H1 (cell line): ENCODE measurements at regions not wholly inside any gene's neighbourhood (a gene's known extent, or its start where the extent isn't known, plus 50 kb on each side); places are given as distances from the start of the nearest gene placed in this dataset.

Experiments used
- TF ChIP-seq, protein P1 (sequence below): fragments of 300-600 bp; sonication (generic); IDR thresholded peaks from 2 replicates; pipeline ENCODE4 v1.7.1; 2012; ENCODE audit warnings: low read length, moderate library complexity, mild to moderate bottlenecking, inconsistent platforms; ENCODE audit not compliant: insufficient replicate concordance
- TF ChIP-seq, protein P2 (sequence below): IDR thresholded peaks from 2 replicates; pipeline ENCODE4 v1.6.1; 2011; ENCODE audit warnings: low read depth, mild to moderate bottlenecking, low read length; ENCODE audit not compliant: insufficient read depth

DNA sequence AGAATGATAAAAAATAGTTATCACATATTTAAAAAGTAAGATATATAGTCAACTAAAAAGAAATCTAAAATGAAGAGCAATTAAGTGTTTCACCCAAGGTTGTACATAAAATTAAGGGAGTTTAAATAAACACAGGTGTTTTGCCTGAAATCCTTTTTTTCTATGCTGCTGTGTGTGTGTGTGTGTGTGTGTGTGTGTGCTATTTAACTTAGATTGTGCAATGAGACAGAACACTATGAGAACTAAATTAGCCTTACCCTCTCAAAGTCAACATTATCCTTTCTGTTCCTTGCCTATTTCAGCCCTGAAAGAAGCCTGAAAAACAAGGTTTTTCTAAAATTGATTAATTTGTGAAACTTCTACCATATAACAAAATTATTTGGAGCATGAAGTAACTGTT is 516.2 kb downstream of the ELAVL2 start (continued):
- TF ChIP-seq, protein P1, sequence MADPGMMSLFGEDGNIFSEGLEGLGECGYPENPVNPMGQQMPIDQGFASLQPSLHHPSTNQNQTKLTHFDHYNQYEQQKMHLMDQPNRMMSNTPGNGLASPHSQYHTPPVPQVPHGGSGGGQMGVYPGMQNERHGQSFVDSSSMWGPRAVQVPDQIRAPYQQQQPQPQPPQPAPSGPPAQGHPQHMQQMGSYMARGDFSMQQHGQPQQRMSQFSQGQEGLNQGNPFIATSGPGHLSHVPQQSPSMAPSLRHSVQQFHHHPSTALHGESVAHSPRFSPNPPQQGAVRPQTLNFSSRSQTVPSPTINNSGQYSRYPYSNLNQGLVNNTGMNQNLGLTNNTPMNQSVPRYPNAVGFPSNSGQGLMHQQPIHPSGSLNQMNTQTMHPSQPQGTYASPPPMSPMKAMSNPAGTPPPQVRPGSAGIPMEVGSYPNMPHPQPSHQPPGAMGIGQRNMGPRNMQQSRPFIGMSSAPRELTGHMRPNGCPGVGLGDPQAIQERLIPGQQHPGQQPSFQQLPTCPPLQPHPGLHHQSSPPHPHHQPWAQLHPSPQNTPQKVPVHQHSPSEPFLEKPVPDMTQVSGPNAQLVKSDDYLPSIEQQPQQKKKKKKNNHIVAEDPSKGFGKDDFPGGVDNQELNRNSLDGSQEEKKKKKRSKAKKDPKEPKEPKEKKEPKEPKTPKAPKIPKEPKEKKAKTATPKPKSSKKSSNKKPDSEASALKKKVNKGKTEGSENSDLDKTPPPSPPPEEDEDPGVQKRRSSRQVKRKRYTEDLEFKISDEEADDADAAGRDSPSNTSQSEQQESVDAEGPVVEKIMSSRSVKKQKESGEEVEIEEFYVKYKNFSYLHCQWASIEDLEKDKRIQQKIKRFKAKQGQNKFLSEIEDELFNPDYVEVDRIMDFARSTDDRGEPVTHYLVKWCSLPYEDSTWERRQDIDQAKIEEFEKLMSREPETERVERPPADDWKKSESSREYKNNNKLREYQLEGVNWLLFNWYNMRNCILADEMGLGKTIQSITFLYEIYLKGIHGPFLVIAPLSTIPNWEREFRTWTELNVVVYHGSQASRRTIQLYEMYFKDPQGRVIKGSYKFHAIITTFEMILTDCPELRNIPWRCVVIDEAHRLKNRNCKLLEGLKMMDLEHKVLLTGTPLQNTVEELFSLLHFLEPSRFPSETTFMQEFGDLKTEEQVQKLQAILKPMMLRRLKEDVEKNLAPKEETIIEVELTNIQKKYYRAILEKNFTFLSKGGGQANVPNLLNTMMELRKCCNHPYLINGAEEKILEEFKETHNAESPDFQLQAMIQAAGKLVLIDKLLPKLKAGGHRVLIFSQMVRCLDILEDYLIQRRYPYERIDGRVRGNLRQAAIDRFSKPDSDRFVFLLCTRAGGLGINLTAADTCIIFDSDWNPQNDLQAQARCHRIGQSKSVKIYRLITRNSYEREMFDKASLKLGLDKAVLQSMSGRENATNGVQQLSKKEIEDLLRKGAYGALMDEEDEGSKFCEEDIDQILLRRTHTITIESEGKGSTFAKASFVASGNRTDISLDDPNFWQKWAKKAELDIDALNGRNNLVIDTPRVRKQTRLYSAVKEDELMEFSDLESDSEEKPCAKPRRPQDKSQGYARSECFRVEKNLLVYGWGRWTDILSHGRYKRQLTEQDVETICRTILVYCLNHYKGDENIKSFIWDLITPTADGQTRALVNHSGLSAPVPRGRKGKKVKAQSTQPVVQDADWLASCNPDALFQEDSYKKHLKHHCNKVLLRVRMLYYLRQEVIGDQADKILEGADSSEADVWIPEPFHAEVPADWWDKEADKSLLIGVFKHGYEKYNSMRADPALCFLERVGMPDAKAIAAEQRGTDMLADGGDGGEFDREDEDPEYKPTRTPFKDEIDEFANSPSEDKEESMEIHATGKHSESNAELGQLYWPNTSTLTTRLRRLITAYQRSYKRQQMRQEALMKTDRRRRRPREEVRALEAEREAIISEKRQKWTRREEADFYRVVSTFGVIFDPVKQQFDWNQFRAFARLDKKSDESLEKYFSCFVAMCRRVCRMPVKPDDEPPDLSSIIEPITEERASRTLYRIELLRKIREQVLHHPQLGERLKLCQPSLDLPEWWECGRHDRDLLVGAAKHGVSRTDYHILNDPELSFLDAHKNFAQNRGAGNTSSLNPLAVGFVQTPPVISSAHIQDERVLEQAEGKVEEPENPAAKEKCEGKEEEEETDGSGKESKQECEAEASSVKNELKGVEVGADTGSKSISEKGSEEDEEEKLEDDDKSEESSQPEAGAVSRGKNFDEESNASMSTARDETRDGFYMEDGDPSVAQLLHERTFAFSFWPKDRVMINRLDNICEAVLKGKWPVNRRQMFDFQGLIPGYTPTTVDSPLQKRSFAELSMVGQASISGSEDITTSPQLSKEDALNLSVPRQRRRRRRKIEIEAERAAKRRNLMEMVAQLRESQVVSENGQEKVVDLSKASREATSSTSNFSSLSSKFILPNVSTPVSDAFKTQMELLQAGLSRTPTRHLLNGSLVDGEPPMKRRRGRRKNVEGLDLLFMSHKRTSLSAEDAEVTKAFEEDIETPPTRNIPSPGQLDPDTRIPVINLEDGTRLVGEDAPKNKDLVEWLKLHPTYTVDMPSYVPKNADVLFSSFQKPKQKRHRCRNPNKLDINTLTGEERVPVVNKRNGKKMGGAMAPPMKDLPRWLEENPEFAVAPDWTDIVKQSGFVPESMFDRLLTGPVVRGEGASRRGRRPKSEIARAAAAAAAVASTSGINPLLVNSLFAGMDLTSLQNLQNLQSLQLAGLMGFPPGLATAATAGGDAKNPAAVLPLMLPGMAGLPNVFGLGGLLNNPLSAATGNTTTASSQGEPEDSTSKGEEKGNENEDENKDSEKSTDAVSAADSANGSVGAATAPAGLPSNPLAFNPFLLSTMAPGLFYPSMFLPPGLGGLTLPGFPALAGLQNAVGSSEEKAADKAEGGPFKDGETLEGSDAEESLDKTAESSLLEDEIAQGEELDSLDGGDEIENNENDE = no peak
- TF ChIP-seq, protein P2, sequence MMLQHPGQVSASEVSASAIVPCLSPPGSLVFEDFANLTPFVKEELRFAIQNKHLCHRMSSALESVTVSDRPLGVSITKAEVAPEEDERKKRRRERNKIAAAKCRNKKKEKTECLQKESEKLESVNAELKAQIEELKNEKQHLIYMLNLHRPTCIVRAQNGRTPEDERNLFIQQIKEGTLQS = no peak
- TF ChIP-seq, all 59 proteins: peak for 0
